HepG2 (cell line): ENCODE measurements at regions not wholly inside any gene's neighbourhood (a gene's known extent, or its start where the extent isn't known, plus 50 kb on each side); places are given as distances from the start of the nearest gene placed in this dataset.

Experiments used
- ARHGAP35 ChIP-seq: sonication (generic); formaldehyde crosslinking; IDR thresholded peaks from 2 replicates; pipeline ENCODE4 v1.9.0; 2022; ENCODE audit warnings: mild to moderate bottlenecking, inconsistent platforms, moderate library complexity, missing genetic modification reagents, borderline replicate concordance
- BCL6 ChIP-seq: IDR thresholded peaks from 2 replicates; pipeline ENCODE4 v1.6.1; 2016; ENCODE audit warnings: missing genetic modification reagents, missing compliant biosample characterization
- CENPBD1 ChIP-seq: sonication (generic); formaldehyde crosslinking; IDR thresholded peaks from 2 replicates; pipeline ENCODE4 v1.8.0; 2022; ENCODE audit warnings: missing genetic modification reagents, low read depth, mild to moderate bottlenecking, borderline replicate concordance
- ETV5 ChIP-seq: IDR thresholded peaks from 2 replicates; pipeline ENCODE4 v1.6.1; 2018; ENCODE audit warnings: missing biosample characterization, missing genetic modification reagents, inconsistent platforms, borderline replicate concordance
- FOXO1 ChIP-seq: sonication (generic); formaldehyde crosslinking; IDR thresholded peaks from 2 replicates; pipeline ENCODE4 v1.4.0; 2020; ENCODE audit warnings: missing genetic modification reagents
- HMG20B ChIP-seq: conservative IDR thresholded peaks from 2 replicates; pipeline ENCODE4 v1.6.1; 2016; ENCODE audit warnings: missing genetic modification reagents, missing compliant biosample characterization
- ISL2 ChIP-seq: sonication (generic); formaldehyde crosslinking; IDR thresholded peaks from 2 replicates; pipeline ENCODE4 v1.5.0; 2020; ENCODE audit warnings: missing genetic modification reagents
- KDM6A ChIP-seq: IDR thresholded peaks from 2 replicates; pipeline ENCODE4 v1.6.1; 2016; ENCODE audit warnings: low read depth
- KLF15 ChIP-seq: sonication (generic); formaldehyde crosslinking; IDR thresholded peaks from 2 replicates; pipeline ENCODE4 v1.8.1; 2023; ENCODE audit warnings: borderline replicate concordance, mild to moderate bottlenecking, inconsistent platforms, missing genetic modification reagents, mixed read lengths
- MIXL1 ChIP-seq: IDR thresholded peaks from 2 replicates; pipeline ENCODE4 v1.6.1; 2016
- NCOR1 ChIP-seq: fragments of 200-600 bp; sonication (generic); IDR thresholded peaks from 2 replicates; pipeline ENCODE4 v1.7.0; 2017; ENCODE audit warnings: antibody characterized with exemption, low read length, borderline replicate concordance
- SALL2 ChIP-seq: sonication (generic); formaldehyde crosslinking; IDR thresholded peaks from 2 replicates; pipeline ENCODE4 v1.8.1; 2023; ENCODE audit warnings: mild to moderate bottlenecking, missing genetic modification reagents, inconsistent platforms
- ZEB1 ChIP-seq: IDR thresholded peaks from 2 replicates; pipeline ENCODE4 v1.6.1; 2012; ENCODE audit warnings: mild to moderate bottlenecking, low read depth, inconsistent platforms; ENCODE audit not compliant: insufficient replicate concordance
- ZFP91 ChIP-seq: sonication (generic); formaldehyde crosslinking; IDR thresholded peaks from 2 replicates; pipeline ENCODE4 v1.9.0; 2022; ENCODE audit warnings: missing genetic modification reagents, mild to moderate bottlenecking, borderline replicate concordance
- ZMYM4 ChIP-seq: sonication (generic); formaldehyde crosslinking; IDR thresholded peaks from 2 replicates; pipeline ENCODE4 v1.8.1; 2023; ENCODE audit warnings: mild to moderate bottlenecking, missing genetic modification reagents
- ZNF142 ChIP-seq: sonication (generic); formaldehyde crosslinking; IDR thresholded peaks from 2 replicates; pipeline ENCODE4 v1.4.0; 2020; ENCODE audit warnings: missing genetic modification reagents
- ZNF337 ChIP-seq: sonication (generic); formaldehyde crosslinking; IDR thresholded peaks from 2 replicates; pipeline ENCODE4 v1.5.1; 2020; ENCODE audit warnings: missing genetic modification reagents, low read depth, mild to moderate bottlenecking, borderline replicate concordance
- ZNF597 ChIP-seq: sonication (generic); formaldehyde crosslinking; IDR thresholded peaks from 2 replicates; pipeline ENCODE4 v1.5.0; 2020; ENCODE audit warnings: missing genetic modification reagents
- ZNF713 ChIP-seq: sonication (generic); formaldehyde crosslinking; IDR thresholded peaks from 2 replicates; pipeline ENCODE4 v1.4.0; 2020; ENCODE audit warnings: mild to moderate bottlenecking, missing genetic modification reagents
- ZNF878 ChIP-seq: sonication (generic); formaldehyde crosslinking; IDR thresholded peaks from 2 replicates; pipeline ENCODE4 v1.8.1; 2023; ENCODE audit warnings: mild to moderate bottlenecking, missing genetic modification reagents, moderate library complexity

GRCh38 chr10:52637592-52637991, 135.0 kb downstream of the MBL2 start (continued):
- no peak for TF ChIP-seq ZNF597
- TF ChIP-seq ZMYM4, result no peak
- TF ChIP-seq ETV5, result peak; percentile 9; the same call in 1 of the 2 replicates
- TF ChIP-seq ARHGAP35, result no peak
- TF ChIP-seq ZNF337 (CRISPR knock-in tag), result no peak
- TF ChIP-seq KDM6A (CRISPR knock-in tag), result no peak; the same call in 1 of the 2 replicates
- no peak for TF ChIP-seq FOXO1 (CRISPR knock-in tag)
- no peak for TF ChIP-seq KLF15
- TF ChIP-seq NCOR1, result peak; percentile 73; the same call in 1 of the 2 replicates
- TF ChIP-seq SALL2, result no peak
- TF ChIP-seq ZEB1, result peak; percentile 51
- TF ChIP-seq ZNF713 (CRISPR knock-in tag), result no peak
- TF ChIP-seq MIXL1 (CRISPR knock-in tag), result 0 out of 2 replicates have a peak, but pooled peaks have one; percentile 32
- TF ChIP-seq ZNF142 (CRISPR knock-in tag), result no peak
- TF ChIP-seq CENPBD1, result no peak
- TF ChIP-seq ZFP91 (CRISPR knock-in tag), result no peak
- TF ChIP-seq ZNF878, result no peak
- no peak for TF ChIP-seq HMG20B (CRISPR knock-in tag)
- 0 out of 2 replicates have a peak, but pooled peaks have one; percentile 31 for TF ChIP-seq ISL2 (CRISPR knock-in tag)
- peak; percentile 84 for TF ChIP-seq BCL6
